ENCODE measurements at regions not wholly inside any gene's neighbourhood (a gene's known extent, or its start where the extent isn't known, plus 50 kb on each side); places are given as distances from the start of the nearest gene placed in this dataset.
A peak's percentile ranks its signal among the peaks of the same experiment; 100 is the strongest.

DNA sequence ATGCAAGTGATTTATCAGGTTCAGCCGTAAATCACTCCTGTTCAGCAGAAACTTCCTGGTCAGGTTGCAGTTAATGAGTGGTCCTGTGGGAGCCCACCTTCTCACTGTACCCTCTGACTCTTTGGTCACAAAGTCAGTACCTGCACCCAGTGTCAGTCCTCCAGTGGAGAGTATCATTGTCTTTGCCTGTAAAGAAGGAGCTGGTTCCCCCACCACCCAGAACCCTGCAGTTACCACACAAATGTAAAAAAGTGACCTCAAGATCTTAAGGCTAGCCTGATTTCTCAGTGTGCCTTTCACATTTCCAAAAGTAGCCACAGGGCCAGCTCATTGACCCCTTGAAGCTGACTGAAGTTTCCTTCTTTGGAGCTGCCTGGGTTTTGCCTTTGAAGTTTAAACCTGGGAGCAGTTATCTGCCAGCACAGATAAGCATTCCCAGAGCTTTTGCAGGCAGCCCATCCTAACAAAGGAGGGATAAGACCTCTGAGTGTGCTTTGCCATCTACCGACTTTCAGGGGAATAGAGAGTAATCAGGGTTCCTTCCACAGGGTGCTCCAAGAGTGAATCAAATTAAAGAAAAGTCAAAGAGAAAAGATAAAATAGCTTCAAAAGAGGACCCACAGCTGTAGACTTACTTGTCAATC, 725.2 kb downstream of the CPS1 start:
- ChIA-PET CTCF (ENCODE audit: partially characterized antibody) (interaction anchor here (0.6 to 3.3 kb wide), 10 partner anchors 9 to 66 kb away, joined by 3 to 12 read pairs (median 4); no protein-coding TSS in a partner anchor), POLR2A (ENCODE audit: partially characterized antibody) (no interaction called here)
- WGBS, 2 experiments (ENCODE audit: extremely low coverage in 1 of 2, insufficient coverage in 1 of 2, insufficient read length in 1 of 2, insufficient replicate concordance in 2 of 2, low coverage in 1 of 2, low lambda C conversion rate in 2 of 2, missing lambda C conversion rate in 1 of 2): 71% methylated on average over 2 of the region's 2 CpGs; no CpG with 5 or more reads in 1 of the 2 experiments
- H2BK12ac ChIP-seq (ENCODE audit: low read depth, low read length): no peak overlapping the region
- no peak overlapping the region for H3K4me3 ChIP-seq (ENCODE audit: extremely low read depth in 1 of 4, insufficient read depth in 2 of 4, low read depth in 3 of 4, low read length in 4 of 4)
- no peak overlapping the region for H2AK5ac ChIP-seq (ENCODE audit: low read depth, low read length)
- no peaks in the 10 kb centered on the region for H3K9me3 ChIP-seq (ENCODE audit: insufficient read depth in 2 of 2, low read depth in 1 of 2, low read length in 1 of 2)
- no peak overlapping the region for H2BK15ac ChIP-seq (ENCODE audit: low read length)
- H3K18ac ChIP-seq (ENCODE audit: extremely low read depth, low read length): no peak overlapping the region
- no peak overlapping the region for H4K91ac ChIP-seq (replicated peaks; ENCODE audit: insufficient read length, low read length)
- no peak overlapping the region for H2BK5ac ChIP-seq (ENCODE audit: low read depth, low read length)
- H2BK20ac ChIP-seq (ENCODE audit: low read length): no peak overlapping the region
- no peaks in the 10 kb centered on the region for H4K20me1 ChIP-seq (replicated peaks in 1 of 2; ENCODE audit: control insufficient read depth in 1 of 2, insufficient read depth in 2 of 2, low read length in 2 of 2)
- no peak overlapping the region for H2BK120ac ChIP-seq (replicated peaks; ENCODE audit: low read depth, low read length)
- no peaks in the 10 kb centered on the region for H3K36me3 ChIP-seq (ENCODE audit: control insufficient read depth in 2 of 4, insufficient read depth in 4 of 4, low read length in 3 of 4)
- H3K79me2 ChIP-seq (ENCODE audit: control insufficient read depth in 1 of 2, insufficient read depth in 2 of 2, low read length in 2 of 2): no peaks in the 10 kb centered on the region
- no peak overlapping the region for H4K8ac ChIP-seq (ENCODE audit: extremely low read depth, insufficient read depth, low read length)
- H3K4me2 ChIP-seq (ENCODE audit: insufficient read depth in 1 of 2, low read depth in 2 of 2, low read length in 2 of 2): no peak overlapping the region
- peak overlapping the region; percentile 62 for H2AFZ ChIP-seq (ENCODE audit: low read length)
- no peak overlapping the region for H3K23ac ChIP-seq (ENCODE audit: insufficient read length)
- no peak overlapping the region for H3K56ac ChIP-seq (replicated peaks; ENCODE audit: insufficient read length, low read depth, low read length)
- TF ChIP-seq RAD21 (IDR thresholded peaks at IDR 0.05 in 1 of 2, conservative IDR thresholded peaks at IDR 0.05 in 1 of 2; ENCODE audit: low read depth in 2 of 2, low read length in 2 of 2) (peak; percentile 38 to 43), TBP (IDR thresholded peaks at IDR 0.05; ENCODE audit: low read depth, low read length) (no peak), TAF1 (IDR thresholded peaks at IDR 0.05; ENCODE audit: low read depth, low read length) (no peak)
- TF ChIP-seq, protein P1, sequence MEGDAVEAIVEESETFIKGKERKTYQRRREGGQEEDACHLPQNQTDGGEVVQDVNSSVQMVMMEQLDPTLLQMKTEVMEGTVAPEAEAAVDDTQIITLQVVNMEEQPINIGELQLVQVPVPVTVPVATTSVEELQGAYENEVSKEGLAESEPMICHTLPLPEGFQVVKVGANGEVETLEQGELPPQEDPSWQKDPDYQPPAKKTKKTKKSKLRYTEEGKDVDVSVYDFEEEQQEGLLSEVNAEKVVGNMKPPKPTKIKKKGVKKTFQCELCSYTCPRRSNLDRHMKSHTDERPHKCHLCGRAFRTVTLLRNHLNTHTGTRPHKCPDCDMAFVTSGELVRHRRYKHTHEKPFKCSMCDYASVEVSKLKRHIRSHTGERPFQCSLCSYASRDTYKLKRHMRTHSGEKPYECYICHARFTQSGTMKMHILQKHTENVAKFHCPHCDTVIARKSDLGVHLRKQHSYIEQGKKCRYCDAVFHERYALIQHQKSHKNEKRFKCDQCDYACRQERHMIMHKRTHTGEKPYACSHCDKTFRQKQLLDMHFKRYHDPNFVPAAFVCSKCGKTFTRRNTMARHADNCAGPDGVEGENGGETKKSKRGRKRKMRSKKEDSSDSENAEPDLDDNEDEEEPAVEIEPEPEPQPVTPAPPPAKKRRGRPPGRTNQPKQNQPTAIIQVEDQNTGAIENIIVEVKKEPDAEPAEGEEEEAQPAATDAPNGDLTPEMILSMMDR (IDR thresholded peaks at IDR 0.05; ENCODE audit: control extremely low read depth in 1 of 3, insufficient read depth in 1 of 3, low read depth in 1 of 3, low read length in 3 of 3): peak in 1 of 3 experiments; percentile 2; a peak in 2 of 4 replicates
- no peak overlapping the region for H4K5ac ChIP-seq (ENCODE audit: insufficient read length, low read depth, low read length)
- H3K4ac ChIP-seq (replicated peaks; ENCODE audit: insufficient read length, low read depth, low read length): no peak overlapping the region
- H3K27me3 ChIP-seq (replicated peaks in 1 of 4; ENCODE audit: control insufficient read depth in 3 of 4, extremely low read depth in 1 of 4, insufficient read depth in 3 of 4, low read length in 3 of 4): no peaks in the 10 kb centered on the region
- peaks cover 0 to 4% (median 0%) of the 10 kb centered on the region in 4 experiments; a peak in 2 of 7 replicates for H3K4me1 ChIP-seq (replicated peaks in 1 of 4; ENCODE audit: control insufficient read depth in 3 of 4, insufficient read depth in 4 of 4, low read length in 3 of 4)
- DNase-seq (ENCODE audit: low read depth in 1 of 2, low spot score in 2 of 2): peak in 1 of 2 experiments; percentile 1
- no peak overlapping the region for H3K9ac ChIP-seq (replicated peaks in 1 of 4; ENCODE audit: extremely low read depth in 1 of 4, low read depth in 3 of 4, low read length in 3 of 4)
- H3K79me1 ChIP-seq (ENCODE audit: low read depth, low read length): no peaks in the 10 kb centered on the region
- H3K27ac ChIP-seq (ENCODE audit: low read depth, low read length): no peak overlapping the region
- H3K14ac ChIP-seq (ENCODE audit: insufficient read length): no peak overlapping the region
- peak; percentile 13 for FAIRE-seq
- no peaks in the 10 kb centered on the region for H3K23me2 ChIP-seq (ENCODE audit: low read depth, low read length)
